Stimulated activated CD8-positive, alpha-beta memory T cell treated with anti-CD3 and anti-CD28 coated beads, Interleukin-7, amount 100 ng/mL, for 4 hours (primary cell): ENCODE measurements at regions not wholly inside any gene's neighbourhood (a gene's known extent, or its start where the extent isn't known, plus 50 kb on each side); places are given as distances from the start of the nearest gene placed in this dataset.
"Not testable (repeated sequence)": the region's sequence is repeated elsewhere in the genome, so short reads cannot be mapped to it uniquely, and the experiment has no call there.

Source experiments
- DNase-seq, 2 donors: peaks; one replicate each; pipeline ENCODE4 v3.0.0-alpha.2; 2020; ENCODE audit warnings: low read depth in 2 of 2

DNA sequence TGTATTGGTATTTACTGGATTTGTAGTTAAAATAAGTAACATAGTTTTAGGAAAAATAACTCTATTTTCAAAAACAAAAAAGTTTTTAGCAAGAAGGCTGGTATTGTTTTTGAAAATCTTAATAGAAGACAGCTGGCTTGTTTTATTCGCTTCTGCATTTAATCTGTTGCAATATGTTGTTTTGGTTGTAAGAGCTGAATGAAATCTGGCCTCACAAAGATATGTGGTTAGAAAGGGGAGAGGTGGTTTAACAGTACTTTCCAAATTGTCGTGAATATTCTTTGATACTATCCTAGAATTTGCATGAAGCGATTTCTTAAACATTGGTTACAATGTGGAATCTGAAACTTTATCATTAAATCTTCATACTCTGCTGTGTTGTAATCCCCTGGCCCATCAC, 355.9 kb upstream of the FZD8 start:
- DNase-seq: no peak

DNA sequence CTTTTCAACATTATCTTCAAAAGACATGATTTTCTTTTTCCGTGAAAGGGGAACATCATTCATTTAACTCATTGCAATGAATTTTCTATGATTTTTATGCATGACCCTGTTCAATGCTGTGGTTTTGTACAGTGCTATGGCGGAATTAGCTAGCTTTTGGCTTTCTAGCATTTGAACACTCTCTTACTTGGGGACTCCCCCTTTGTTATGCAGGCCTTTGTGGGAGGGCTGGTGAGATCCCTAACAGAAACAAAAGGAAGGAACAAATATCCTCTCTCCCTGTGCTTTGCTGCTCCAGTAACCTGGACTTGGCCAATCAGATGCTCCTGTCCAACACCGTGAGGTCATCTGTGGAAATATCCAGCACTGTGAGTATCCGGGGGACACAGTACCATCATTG, 353.4 kb upstream of the FZD8 start:
- DNase-seq: no peak

DNA sequence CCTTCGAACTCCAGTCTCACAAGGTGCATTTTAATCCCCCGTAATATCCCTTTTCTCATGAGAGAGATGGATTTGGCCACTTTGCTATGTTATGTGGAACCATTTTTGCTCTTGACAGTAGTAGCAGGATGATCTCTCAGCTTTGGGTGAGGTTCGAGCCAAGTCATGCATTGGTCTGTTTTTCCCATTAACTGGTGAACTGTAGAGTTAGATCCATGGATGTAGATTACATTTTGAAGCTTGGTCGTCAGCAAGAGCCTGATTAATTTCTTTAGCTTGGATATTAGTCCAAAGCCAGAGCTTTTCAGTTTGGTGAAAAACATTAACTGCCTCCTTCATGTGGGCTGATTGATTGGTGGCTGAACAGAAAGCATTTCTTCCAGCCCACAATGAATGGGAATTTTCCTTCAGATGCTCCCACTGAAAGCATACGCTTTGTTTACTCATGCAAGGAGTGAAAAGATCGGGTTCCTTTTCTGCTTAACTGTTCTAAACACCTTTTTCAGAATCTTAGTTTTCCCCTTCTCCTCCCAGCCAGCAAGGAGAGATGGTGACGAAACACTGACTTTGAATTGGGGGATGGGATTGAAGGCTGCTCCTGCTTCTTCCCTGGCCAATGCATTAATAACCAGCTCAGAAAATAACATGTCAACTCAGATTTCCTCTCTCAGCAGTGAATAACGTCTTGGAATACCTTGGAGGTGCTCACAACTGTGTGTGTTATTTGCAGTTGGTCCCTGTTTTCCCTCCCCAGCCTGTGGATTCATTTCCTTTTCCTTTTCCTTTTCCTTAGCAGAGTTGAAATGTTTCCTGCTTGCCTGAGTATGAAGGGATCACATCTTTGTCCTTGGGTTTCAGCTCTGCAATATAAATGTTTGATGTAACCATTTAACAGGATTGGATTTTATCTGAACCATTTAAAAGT, 351.8 kb upstream of the FZD8 start:
- DNase-seq: no peak

DNA sequence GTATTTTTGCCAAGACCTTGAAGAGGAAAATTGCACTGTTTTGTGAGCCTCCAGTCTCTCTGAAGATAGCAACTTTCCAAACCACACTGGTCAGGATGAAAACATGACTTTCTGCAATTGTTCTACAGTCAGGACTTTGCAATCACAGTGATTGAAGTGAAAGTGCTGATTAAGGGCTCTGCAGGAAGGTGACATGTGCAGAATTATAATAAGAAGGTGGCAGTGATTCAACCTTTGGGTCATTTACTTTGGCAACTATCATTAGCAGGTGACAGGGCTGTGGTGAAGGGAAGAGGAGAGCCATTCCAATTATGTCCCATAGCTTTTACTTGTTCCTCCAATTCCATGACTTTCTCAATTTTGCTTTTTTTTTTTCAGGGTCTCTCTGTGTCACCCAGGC, 350.0 kb upstream of the FZD8 start:
- DNase-seq: no peak

DNA sequence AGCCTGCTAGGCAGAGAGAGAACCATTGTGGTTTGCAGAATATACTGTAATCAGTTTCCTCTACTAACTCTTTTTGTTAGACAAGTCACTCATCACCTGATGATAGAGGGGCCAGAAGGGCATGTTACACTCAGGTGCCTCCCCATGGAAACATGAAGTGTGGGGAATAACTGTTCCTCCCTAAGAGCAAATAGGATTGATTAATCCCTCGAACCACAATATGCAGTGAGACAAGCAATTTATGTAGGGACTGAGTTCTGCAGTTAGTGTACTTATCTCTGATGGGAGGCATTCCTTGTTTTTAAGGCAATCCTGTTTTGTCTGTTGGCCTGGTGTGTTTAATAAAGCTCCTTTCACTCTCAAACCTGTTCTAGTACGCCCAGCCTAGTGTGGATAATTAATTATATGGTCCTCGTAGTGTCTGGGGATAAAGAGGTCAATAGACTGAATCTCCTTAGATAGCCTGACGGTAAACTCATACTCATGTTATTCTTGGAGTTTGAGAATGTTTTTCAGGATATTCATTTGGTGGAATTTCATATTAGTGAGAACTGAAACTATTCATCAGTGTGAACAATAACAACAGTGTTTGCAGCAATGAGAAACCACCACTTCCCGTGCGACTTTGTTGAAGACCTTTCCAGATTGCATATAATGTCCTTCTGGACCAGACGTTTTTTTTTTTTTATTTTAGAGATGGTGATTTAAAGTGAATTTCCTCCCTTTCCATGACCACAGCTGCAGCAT, 344.8 kb upstream of the FZD8 start:
- DNase-seq: no peak

DNA sequence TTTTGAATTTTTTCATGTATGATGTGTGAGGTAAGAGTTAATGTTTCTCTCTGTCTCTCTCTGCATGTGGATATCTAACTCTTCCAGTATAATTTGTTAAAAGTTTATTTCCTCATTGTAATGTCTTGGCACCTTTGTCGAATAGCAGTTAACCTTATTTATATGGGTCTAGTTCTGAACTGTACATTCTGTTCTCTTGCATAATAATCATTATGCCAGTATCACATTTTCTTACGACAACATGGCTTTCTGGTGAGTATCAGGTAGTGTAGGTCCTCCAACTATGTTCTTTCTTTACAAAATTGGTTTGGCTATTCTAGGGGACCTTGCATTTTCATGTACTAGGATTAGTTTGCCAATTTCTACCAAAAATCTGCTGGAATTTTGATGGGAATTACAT, 337.0 kb upstream of the FZD8 start:
- DNase-seq: no peak

DNA sequence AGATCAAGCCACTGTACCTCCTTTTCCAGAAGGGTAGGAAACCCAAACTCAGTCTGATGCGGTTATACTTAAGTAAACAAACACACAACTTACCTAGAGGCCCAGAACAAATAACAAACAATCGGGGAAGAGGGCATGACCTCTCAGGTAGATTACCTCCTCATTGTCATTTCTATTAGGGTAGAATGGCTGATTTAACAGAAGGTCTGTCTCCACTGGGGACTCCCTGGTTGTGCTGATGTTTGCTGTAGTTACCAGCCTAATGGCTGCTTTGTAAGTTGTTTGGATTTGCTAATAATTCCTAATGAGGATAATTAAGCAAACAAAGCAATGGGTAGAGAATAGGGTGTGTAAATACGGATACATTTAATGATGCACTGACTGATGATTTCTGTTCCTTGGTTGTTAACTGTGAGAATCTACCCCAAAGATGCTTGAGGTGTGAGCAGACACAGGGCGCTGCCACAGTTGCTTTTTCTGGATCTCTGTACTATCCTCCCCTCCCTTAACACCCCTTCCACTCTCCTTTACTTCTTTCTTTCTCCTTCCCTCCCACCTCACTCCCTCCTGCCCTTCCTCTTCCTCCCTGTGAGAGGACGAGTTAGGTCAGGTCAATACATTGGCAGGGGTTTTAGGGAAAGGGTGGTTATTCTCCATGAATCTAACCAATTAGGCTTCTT, 332.0 kb upstream of the FZD8 start:
- not testable (repeated sequence) for DNase-seq

DNA sequence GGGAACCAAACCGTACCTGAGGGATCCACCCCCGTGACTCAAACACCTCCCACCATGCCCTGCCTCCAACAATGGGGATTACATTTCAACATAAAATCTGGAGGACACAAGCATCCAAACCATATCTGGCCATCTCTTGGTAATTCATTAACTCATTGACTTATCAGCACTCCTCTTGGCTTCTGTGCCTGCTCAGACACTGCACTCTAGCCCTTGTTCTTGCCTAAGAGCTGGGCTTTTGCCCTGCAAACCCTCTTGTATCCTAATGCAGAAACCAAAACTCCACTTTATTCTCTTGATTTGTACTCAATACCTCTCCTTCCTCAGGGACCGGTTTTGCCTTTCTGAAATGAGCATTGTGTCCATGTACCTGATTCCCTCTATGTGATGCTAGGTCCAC, 330.2 kb upstream of the FZD8 start:
- no peak for DNase-seq

DNA sequence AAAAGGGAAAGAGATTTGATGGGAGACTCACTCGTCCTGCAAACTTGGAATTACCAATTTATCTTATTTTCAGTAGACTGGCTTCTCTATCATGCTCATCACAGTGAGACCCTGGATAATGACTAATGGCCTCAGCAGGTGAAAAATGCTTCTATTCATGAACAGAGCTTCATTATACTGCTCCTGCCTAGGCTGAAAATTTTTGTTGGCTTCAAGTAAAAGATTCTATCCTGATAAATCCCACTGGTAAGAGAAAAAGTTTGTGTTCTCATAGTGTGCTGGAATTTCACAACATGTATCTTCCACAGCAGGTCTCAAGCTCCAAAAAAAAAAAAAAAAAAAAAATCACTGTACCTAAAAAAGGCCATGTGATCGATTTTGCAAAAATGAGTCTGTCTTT, 329.3 kb upstream of the FZD8 start:
- no peak for DNase-seq

DNA sequence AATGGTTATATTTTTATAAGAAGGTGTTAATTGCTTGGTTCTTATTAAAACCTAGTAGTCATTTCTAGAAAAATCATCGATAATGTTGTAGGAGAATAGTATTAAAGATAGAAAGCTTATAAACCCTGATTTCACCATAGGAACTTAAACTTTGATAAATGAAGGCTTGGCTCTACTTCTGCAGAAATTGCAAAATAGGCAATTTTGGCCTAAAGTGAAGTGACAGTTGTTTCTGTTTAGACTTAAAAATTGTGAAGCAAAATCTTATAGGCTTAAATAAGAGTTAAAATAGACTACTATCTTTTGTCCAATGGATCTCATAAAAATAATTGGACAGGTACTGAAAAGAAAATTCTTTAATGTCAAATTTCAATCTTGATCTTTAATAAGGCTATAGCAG, 321.6 kb upstream of the FZD8 start:
- no peak for DNase-seq

DNA sequence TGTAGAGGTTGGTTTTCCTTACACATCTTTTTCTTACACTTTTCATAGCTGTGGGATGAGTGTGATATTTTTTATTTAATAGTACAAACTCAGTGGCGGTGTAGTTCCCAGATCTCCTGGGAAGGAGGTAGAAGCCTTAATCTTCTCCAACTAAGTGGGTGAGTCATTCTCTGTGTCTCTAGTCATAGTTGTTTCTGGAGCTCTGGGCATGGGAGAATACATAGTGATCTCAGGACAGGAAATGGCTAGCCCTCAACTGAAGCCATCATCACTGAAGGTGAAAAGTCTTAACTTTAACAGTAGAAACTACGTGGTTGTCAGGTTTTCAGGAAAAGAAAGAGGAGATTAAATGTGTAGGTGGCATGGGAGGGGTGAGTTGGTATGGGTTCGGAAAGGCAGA, 319.4 kb upstream of the FZD8 start:
- DNase-seq: no peak

DNA sequence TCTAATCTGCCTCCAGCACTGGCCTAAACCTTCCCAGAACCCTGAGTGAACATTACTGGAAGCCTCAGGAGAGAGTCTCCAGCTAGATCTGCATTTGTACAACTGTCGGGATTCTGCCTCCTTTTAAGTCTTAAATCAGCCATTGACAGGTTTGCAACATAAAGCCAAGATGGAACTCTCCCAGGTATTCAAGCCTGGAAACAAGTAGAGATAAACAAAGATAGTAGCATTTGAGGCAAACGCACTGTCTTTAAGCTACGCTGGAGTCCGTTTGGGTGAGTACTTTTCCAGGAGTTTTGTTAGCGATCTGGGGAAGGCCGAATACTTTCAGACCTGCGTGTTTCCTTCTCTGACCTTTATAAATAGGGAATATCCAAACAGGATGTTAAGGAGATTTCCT, 317.2 kb upstream of the FZD8 start:
- DNase-seq: no peak

DNA sequence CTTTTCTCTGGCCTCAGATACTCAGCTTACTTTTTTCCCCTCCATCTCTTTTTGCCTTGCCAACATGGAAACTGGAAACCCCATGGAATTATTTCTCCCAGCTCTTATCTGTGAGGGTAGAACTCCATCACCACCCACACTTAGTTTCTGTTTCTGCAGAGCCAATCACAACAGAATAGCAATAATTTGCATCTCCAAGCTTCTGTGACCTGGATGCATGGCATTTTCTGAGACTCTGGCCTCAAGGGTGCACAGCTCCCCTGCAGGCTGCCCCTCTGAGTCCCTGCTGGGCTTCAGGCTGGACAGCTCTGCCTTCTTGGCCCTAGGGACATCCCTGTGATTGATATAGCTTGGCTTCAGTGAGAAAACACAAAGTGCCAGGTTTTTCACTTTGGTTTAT, 316.5 kb upstream of the FZD8 start:
- not testable (repeated sequence) for DNase-seq

DNA sequence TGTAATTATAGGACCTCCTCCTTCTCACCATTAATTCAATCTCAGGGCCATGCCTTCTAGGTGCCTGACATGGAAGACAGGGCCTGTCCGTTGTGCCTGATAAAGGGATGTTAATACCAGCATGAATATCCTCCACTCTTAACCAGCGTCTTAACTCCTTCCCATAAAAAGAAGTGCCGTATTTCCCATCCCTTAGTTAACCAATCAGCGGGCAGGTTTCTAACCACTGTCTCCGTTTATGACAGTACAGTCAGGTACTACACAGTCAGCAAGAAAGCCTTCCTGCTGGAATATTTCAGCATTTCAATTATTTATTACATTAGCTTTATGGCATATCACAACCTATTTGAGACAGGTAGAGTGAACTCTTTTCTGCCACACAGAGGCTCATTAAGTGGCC, 308.6 kb upstream of the FZD8 start:
- DNase-seq: no peak

DNA sequence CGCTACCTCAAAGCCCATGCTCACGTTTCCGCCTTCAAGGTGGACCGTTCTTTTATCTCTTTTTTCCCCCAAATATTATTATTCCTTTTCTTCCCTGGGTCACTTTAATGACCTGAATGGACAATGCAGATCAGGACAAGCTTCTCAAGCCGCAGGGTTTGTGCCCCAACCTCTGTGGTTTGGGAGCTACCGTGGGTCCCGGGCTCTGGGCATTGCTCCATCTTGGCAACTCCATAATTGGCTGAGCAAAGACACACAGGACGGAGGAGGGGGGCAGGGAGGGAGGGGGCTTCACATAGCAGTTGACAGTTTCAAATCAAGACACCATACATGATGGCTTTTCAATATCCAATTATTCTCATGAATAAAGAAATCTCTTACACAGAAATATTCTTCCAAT, 308.1 kb upstream of the FZD8 start:
- no peak for DNase-seq

DNA sequence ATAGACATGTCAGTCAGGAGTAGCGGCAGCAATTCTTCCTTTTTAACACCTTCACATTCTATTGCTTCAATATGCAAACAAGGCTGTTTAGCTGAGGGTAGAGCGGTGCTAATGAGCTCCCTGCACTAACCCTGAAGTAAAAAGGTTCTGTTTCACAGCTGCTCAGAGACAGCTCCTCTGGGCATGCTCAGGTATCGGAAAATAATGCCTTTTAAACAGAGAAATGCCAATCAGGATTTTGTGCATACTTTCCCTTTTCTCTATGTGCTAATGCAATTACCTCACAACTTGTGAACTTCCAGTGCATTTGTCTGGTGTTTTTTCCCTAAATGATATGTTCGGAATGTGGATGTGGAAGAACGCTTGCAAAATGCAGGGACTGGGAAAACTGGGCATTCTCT, 307.7 kb upstream of the FZD8 start:
- no peak for DNase-seq

DNA sequence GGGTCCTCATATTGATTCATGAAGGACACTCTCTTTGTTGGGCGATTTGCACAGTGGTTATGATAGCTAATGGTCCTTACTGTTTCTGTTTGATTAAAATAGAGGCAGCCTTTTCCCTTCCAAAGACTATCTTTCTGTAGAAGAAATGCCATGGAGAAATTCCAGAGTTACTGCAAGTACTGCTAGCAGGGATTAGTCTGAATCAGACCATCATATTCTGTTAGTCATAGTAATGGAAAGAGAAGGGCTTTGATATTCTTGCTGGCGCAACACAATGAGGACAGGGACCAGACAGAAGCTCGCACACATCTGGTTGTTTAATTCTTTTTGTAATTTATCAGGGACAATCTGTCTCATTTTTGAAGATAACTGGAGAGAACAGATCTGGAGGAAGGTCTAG, 304.5 kb upstream of the FZD8 start:
- no peak for DNase-seq

DNA sequence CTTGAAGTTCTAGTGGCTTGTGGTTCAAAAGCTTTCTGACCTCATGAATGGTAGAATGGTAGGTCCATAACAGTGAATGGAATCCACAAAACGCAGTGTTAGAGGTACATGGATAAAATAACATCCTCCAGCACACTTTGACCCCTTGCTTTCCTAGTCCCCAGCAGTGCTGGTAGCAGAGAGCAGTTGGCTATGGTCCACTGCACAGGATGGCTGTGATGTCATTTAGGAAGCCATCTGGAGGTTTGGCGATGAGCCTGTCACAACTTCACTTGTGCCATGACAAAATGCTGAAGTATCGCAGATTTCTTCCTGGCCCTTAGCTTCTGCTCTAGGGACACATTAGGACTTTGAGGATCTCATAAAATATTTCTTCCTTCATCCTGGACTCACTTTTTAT, 300.0 kb upstream of the FZD8 start:
- no peak for DNase-seq

DNA sequence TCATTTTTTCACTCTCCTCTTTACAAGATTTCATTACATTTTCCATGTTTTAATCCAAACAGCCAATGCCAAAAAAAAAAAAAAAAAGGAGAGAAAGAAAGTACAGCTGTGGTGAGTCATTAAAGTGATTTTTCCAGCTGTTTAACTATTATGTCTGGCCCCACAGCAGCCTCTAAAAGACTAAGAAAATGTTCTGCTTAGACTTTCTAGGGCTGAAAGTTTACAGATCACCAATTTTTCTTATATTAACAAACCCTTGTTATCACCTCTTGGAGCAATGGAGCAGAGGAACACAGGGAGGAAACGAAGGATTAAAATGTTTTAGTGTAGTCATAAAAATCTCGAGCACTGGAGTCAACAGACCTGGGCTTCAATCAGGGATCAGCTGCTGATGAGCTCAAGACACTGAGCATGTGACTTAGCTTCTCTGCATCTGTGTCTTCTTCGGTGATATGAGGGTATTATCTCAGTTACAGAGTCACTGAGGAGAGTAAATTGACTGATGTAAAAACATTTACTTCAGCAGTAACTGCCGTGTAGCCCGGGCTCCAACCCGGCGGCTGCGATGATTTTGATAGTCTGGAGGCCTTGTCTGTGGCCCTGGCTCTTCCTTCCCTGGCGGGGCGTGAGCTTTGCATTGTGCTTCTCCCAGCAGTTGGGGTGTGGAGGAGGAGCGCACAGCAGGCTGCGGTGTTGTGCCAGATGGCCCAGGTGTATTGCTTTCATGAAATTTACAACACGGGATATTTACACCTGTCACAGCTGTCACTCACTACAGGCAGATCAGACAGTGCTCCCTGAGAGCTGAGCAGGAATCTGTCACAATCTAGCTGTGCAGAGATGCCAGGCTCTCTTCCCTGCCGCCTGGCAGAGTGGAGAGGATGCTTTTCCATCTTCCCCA, 298.3 kb upstream of the FZD8 start:
- no peak for DNase-seq

DNA sequence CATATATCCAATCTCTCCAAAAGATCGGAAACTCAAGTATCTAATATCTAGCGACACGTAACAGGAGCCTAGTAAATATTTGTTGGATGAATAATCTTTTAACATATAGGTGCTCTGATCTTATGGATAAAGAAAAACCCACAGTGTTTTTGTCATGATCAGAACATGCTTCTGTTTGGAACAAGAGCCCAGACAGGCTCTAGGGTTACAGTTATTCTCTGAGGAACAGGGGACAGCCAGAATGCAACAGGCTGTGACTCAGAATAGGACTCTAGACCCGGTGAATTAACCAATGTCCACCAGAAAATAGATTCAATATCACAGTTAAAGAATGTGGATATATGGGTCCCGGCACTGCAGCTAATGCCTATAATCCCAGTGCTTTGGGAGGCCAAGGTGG, 296.1 kb upstream of the FZD8 start:
- DNase-seq: no peak

DNA sequence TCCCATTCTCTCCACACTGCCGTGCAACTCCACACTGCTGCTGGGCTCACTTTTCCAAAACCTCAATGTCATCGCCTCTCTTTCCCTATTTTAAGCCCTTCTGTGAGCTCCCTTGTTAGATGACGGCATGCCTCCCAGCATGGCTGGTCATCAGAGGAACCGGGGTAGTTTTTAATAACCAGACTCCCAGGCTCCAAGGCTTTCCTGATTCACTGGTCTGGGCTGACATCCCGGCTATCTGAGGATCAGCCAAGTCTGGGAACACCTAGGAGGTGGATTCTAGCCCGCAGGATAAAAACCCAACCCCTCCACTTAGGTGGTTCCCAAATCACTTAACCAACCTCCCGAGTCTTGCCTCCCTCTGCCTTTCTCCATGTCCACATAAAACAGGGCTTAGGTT, 295.4 kb upstream of the FZD8 start:
- DNase-seq: no peak

DNA sequence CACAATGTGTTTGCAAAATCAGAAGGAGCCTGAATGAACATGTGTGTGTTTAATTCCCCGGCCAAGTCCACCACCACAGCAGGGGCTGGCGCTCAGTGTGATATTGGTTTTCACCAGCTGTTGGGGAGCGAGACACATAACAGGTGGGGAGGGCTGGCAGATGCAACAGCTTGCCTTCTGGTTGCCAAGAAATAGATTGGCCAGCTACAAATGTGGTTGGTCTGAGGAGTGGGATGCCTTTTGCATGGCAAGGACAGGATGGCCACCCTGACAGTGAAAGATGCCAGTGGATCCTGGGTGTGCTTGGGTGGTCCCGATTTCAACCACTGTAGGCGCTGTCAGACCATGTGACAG, 292.5 kb upstream of the FZD8 start:
- no peak for DNase-seq
